ENCODE measurements at regions not wholly inside any gene's neighbourhood (a gene's known extent, or its start where the extent isn't known, plus 50 kb on each side); places are given as distances from the start of the nearest gene placed in this dataset.

DNA sequence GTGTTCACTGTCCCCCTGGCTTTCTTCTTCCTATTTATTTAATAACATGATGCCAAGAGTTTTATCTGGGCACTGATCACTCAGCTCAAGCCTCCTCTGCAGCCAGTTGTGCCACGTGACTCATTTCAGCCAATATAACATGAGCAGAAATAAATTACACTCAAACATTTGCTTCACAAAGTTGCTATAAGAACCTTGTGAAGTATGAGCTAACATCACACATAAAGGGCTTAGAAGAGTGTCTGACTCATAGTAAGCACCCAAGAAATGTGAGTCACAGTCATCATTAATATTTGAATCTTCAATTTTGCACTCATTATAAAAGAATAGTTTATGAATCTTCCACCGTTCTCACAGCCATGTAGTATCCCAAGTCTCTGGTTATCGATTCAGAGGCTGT is 414.6 kb upstream of the NPVF start:
- TF ChIP-seq, protein P1, sequence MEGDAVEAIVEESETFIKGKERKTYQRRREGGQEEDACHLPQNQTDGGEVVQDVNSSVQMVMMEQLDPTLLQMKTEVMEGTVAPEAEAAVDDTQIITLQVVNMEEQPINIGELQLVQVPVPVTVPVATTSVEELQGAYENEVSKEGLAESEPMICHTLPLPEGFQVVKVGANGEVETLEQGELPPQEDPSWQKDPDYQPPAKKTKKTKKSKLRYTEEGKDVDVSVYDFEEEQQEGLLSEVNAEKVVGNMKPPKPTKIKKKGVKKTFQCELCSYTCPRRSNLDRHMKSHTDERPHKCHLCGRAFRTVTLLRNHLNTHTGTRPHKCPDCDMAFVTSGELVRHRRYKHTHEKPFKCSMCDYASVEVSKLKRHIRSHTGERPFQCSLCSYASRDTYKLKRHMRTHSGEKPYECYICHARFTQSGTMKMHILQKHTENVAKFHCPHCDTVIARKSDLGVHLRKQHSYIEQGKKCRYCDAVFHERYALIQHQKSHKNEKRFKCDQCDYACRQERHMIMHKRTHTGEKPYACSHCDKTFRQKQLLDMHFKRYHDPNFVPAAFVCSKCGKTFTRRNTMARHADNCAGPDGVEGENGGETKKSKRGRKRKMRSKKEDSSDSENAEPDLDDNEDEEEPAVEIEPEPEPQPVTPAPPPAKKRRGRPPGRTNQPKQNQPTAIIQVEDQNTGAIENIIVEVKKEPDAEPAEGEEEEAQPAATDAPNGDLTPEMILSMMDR (IDR thresholded peaks at IDR 0.05; ENCODE audit: low read depth, low read length), result no peak
- no peak for TF ChIP-seq EZH2phosphoT487 (IDR thresholded peaks at IDR 0.05; ENCODE audit: low read depth)

Data from OCI-LY3 (cell line).